Large intestine (tissue), 3 donors: ENCODE measurements at regions not wholly inside any gene's neighbourhood (a gene's known extent, or its start where the extent isn't known, plus 50 kb on each side); places are given as distances from the start of the nearest gene placed in this dataset.
"Not testable (repeated sequence)": the region's sequence is repeated elsewhere in the genome, so short reads cannot be mapped to it uniquely, and the experiment has no call there.

Source experiments
- DNase-seq, 2 donors: peaks; one replicate each; pipeline versions ENCODE4 v3.0.0 to v3.0.0-alpha.2; 2013
- H3K27ac ChIP-seq: one replicate; pipeline ENCODE4 v1.5.1; 2013; ENCODE audit warnings: low read length
- H3K27me3 ChIP-seq: 2 replicates; pipeline ENCODE4 v1.6.1; 2013; ENCODE audit warnings: low read length; ENCODE audit not compliant: control insufficient read depth, insufficient read depth
- H3K36me3 ChIP-seq: 2 replicates; pipeline ENCODE4 v1.6.1; 2013; ENCODE audit warnings: low read length; ENCODE audit not compliant: control insufficient read depth, insufficient read depth
- H3K4me1 ChIP-seq: one replicate; pipeline ENCODE4 v1.6.1; 2013; ENCODE audit warnings: low read length; ENCODE audit not compliant: control insufficient read depth, insufficient read depth
- H3K4me3 ChIP-seq: one replicate; pipeline ENCODE4 v1.5.1; 2013; ENCODE audit warnings: low read length
- H3K9me3 ChIP-seq: one replicate; pipeline ENCODE4 v1.6.1; 2013; ENCODE audit warnings: mild to moderate bottlenecking, low read depth, low read length, moderate library complexity; ENCODE audit not compliant: control insufficient read depth
- WGBS: methylation state at CpG from one replicate; pipeline ENCODE4 v1.1.5; 2013; ENCODE audit warnings: low lambda C conversion rate; ENCODE audit not compliant: insufficient coverage; 5-methylcytosine and 5-hydroxymethylcytosine counted together

DNA sequence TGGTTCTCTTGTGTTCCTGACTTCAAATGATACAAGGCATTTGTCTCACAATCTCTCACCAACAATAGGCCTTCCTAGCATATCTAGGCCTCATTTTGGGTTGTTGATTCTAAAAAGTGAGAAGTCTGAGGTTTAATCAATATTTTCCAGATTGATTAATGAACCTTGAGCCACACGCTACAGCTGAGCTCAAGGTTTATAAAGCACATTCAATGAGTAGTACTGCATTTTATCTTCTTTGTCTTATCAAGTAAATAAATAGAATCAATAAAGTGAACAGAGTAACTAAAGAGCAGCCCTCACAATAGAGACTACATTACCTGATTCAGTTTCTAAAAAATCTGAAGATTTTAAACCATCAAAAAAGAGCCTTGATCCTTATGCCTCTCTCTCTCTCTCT, 407.5 kb upstream of the CLEC14A start:
- no CpG with 5 or more reads among the region's 1 CpG for WGBS
- H3K27ac ChIP-seq: no peak overlapping the region
- H3K36me3 ChIP-seq: no peaks in the 10 kb centered on the region
- DNase-seq: no peak
- no peaks in the 10 kb centered on the region for H3K4me1 ChIP-seq
- H3K4me3 ChIP-seq: no peak overlapping the region
- H3K27me3 ChIP-seq: no peaks in the 10 kb centered on the region
- H3K9me3 ChIP-seq: no peaks in the 10 kb centered on the region

- H3K27ac ChIP-seq: no peak overlapping the region
- no peaks in the 10 kb centered on the region for H3K27me3 ChIP-seq
- no peaks in the 10 kb centered on the region for H3K4me1 ChIP-seq
- no peaks in the 10 kb centered on the region for H3K36me3 ChIP-seq
- H3K4me3 ChIP-seq: no peak overlapping the region
- H3K9me3 ChIP-seq: no peaks in the 10 kb centered on the region
- no CpG with 5 or more reads among the region's 3 CpGs for WGBS
- DNase-seq: no peak
These were observed 406.9 kb upstream of the CLEC14A start for GRCh38 chr14:38662781-38663180.

DNA sequence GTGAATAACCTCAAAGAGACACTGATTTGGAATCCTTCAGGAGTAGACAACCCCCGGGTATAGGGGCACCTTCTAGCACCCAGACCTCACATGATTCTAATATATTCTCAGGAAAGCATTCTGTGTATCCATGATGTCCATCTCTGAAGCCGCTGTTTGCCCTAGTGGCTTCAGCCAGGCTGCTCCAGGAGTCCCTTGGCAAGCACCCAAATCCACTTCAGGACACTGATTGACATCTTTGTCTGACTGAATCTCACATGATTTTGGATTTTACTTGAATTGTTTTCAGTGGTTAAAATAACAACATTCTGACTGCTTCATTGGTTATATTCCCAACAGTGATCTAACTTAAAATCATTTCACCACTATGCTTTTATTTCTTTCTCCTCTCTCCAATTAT, 390.5 kb upstream of the CLEC14A start:
- Histone ChIP-seq H3K36me3 (no peaks in the 10 kb centered on the region), H3K9me3 (no peaks in the 10 kb centered on the region), H3K27me3 (no peaks in the 10 kb centered on the region), H3K4me3 (no peak overlapping the region), H3K4me1 (no peaks in the 10 kb centered on the region), H3K27ac (no peak overlapping the region)
- DNase-seq: no peak
- WGBS: no CpG with 5 or more reads among the region's 2 CpGs

GRCh38 chr14:38634913-38635312, 379.0 kb upstream of the CLEC14A start:
- not testable (repeated sequence) for DNase-seq, H3K27me3 ChIP-seq, H3K4me3 ChIP-seq, H3K27ac ChIP-seq, H3K36me3 ChIP-seq, H3K4me1 ChIP-seq, H3K9me3 ChIP-seq
- no CpG with 5 or more reads among the region's 19 CpGs for WGBS

DNA sequence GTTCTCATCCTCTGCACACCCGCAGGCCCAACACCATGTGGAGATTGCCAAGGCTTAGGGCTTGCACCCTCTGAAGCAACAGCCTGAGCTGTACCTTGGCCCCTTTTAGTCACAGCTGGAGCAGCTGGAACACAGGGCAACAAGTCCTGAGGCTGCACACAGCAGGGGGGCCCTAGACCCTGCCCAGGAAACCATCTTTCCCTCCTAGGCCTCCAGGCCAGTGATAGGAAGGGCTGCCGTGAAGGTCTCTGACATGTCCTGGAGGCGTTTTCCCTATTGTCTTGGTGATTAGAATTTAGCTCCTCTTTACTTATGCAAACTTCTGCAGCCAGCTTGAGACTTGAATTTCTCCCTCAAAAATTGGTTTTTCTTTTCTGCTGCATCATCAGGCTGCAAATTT, 373.5 kb upstream of the CLEC14A start:
- Histone ChIP-seq H3K36me3 (no peaks in the 10 kb centered on the region), H3K9me3 (no peaks in the 10 kb centered on the region), H3K27ac (no peak overlapping the region), H3K4me1 (no peaks in the 10 kb centered on the region), H3K4me3 (no peak overlapping the region), H3K27me3 (no peaks in the 10 kb centered on the region)
- no CpG with 5 or more reads among the region's 3 CpGs for WGBS
- DNase-seq: no peak

GRCh38 chr14:38627163-38627562, 371.3 kb upstream of the CLEC14A start:
- Histone ChIP-seq H3K36me3 (no peaks in the 10 kb centered on the region), H3K4me1 (no peaks in the 10 kb centered on the region), H3K9me3 (no peaks in the 10 kb centered on the region), H3K27me3 (no peaks in the 10 kb centered on the region), H3K27ac (no peak overlapping the region), H3K4me3 (no peak overlapping the region)
- WGBS: no CpG with 5 or more reads among the region's 2 CpGs
- DNase-seq: no peak

GRCh38 chr14:38623661-38624060, 367.8 kb upstream of the CLEC14A start:
- no peak for DNase-seq
- H3K27me3 ChIP-seq: no peaks in the 10 kb centered on the region
- H3K4me3 ChIP-seq: no peak overlapping the region
- H3K9me3 ChIP-seq: no peaks in the 10 kb centered on the region
- WGBS: no CpG with 5 or more reads among the region's 2 CpGs
- H3K4me1 ChIP-seq: no peaks in the 10 kb centered on the region
- no peaks in the 10 kb centered on the region for H3K36me3 ChIP-seq
- no peak overlapping the region for H3K27ac ChIP-seq

DNA sequence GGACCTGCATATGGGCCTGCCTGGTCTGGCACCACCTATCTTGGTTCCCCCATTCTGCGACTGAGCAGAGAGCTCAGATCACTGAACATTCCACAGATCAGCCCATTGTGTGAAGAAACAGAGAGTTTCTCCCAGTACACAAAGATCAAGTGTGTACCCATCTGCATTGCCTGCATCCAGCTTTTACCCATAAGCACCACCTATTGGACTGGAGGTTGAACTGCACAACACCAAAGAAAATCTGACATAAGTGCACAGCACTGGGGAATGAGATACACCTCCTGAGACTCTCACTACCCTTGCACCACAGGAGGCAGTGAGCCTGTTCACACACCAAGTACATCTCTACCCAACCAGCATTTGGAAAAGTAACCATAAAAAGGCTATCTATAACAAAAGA, 362.6 kb upstream of the CLEC14A start:
- no peaks in the 10 kb centered on the region for H3K36me3 ChIP-seq
- H3K4me1 ChIP-seq: no peaks in the 10 kb centered on the region
- no peaks in the 10 kb centered on the region for H3K27me3 ChIP-seq
- no peak overlapping the region for H3K27ac ChIP-seq
- no peaks in the 10 kb centered on the region for H3K9me3 ChIP-seq
- no CpG with 5 or more reads among the region's 1 CpG for WGBS
- no peak for DNase-seq
- H3K4me3 ChIP-seq: no peak overlapping the region

DNA sequence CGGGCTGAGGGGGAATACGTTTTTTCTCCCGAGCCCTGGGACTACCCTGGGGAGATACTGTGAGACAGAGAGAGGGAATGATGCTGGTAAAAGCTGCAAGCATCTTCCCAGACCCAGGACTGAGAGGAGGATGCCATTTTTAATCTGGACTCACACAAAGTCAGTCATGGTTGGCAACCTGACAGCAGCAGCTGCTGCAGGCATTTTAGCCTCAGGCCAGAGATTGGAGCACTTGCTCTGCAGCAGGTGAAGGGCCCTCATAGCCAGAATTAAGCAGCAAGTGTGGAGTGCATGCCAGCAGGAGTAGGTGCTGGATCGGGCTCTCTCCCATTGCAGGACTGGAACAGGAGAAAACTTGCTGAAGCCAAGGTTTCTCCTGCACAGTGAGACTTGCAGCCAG, 361.1 kb upstream of the CLEC14A start:
- no peak for DNase-seq
- Histone ChIP-seq H3K27ac (no peak overlapping the region), H3K4me3 (no peak overlapping the region), H3K9me3 (no peaks in the 10 kb centered on the region), H3K4me1 (no peaks in the 10 kb centered on the region), H3K27me3 (no peaks in the 10 kb centered on the region), H3K36me3 (no peaks in the 10 kb centered on the region)
- 33% methylated on average over 1 of the region's 4 CpGs for WGBS

GRCh38 chr14:38611928-38612327, 356.0 kb upstream of the CLEC14A start:
- WGBS: no CpG with 5 or more reads among the region's 2 CpGs
- Histone ChIP-seq H3K27ac (no peak overlapping the region), H3K9me3 (no peaks in the 10 kb centered on the region), H3K27me3 (no peaks in the 10 kb centered on the region), H3K4me1 (no peaks in the 10 kb centered on the region), H3K36me3 (no peaks in the 10 kb centered on the region), H3K4me3 (no peak overlapping the region)
- no peak for DNase-seq

GRCh38 chr14:38608244-38608643, 352.4 kb upstream of the CLEC14A start:
- H3K4me3 ChIP-seq: no peak overlapping the region
- WGBS: no CpG with 5 or more reads among the region's 1 CpG
- H3K36me3 ChIP-seq: no peaks in the 10 kb centered on the region
- H3K27ac ChIP-seq: no peak overlapping the region
- no peaks in the 10 kb centered on the region for H3K27me3 ChIP-seq
- H3K4me1 ChIP-seq: no peaks in the 10 kb centered on the region
- no peak for DNase-seq
- no peaks in the 10 kb centered on the region for H3K9me3 ChIP-seq
